RPMI8226 (cell line): ENCODE measurements at regions not wholly inside any gene's neighbourhood (a gene's known extent, or its start where the extent isn't known, plus 50 kb on each side); places are given as distances from the start of the nearest gene placed in this dataset.
A peak's percentile ranks its signal among the peaks of the same experiment; 100 is the strongest.
"Not testable (repeated sequence)": the region's sequence is repeated elsewhere in the genome, so short reads cannot be mapped to it uniquely, and the experiment has no call there.

ENCODE experiments used
- DNase-seq: peaks from one replicate; pipeline ENCODE4 v3.0.0-alpha.2; 2015

GRCh38 chr5:101326766-101327165, 423.7 kb upstream of the ST8SIA4 start:
- no peak for DNase-seq

- not testable (repeated sequence) for DNase-seq
Measured at GRCh38 chr5:101316401-101316800, 413.3 kb upstream of the ST8SIA4 start.

- no peak for DNase-seq
Measured at GRCh38 chr5:101306391-101307137, 403.5 kb upstream of the ST8SIA4 start.

- DNase-seq: no peak
Measured at GRCh38 chr5:101296477-101296876, 393.4 kb upstream of the ST8SIA4 start.

GRCh38 chr5:101292199-101292598, 389.1 kb upstream of the ST8SIA4 start:
- no peak for DNase-seq

- DNase-seq: not testable (repeated sequence)
Measured at GRCh38 chr5:101290761-101291160, 387.7 kb upstream of the ST8SIA4 start.

GRCh38 chr5:101288633-101289032, 385.6 kb upstream of the ST8SIA4 start:
- DNase-seq: peak; percentile 4

- DNase-seq: no peak
Measured at GRCh38 chr5:101284736-101285375, 381.8 kb upstream of the ST8SIA4 start.

GRCh38 chr5:101283938-101284337, 380.9 kb upstream of the ST8SIA4 start:
- not testable (repeated sequence) for DNase-seq

- DNase-seq: no peak
Measured at GRCh38 chr5:101278917-101279316, 375.8 kb upstream of the ST8SIA4 start.

- DNase-seq: no peak
Measured at GRCh38 chr5:101278011-101278687, 375.1 kb upstream of the ST8SIA4 start.

GRCh38 chr5:101271945-101272344, 368.9 kb upstream of the ST8SIA4 start:
- DNase-seq: no peak

- no peak for DNase-seq
Measured at GRCh38 chr5:101271416-101271815, 368.3 kb upstream of the ST8SIA4 start.

- DNase-seq: no peak
Measured at GRCh38 chr5:101260857-101261256, 357.8 kb upstream of the ST8SIA4 start.

GRCh38 chr5:101253096-101253495, 350.0 kb upstream of the ST8SIA4 start:
- DNase-seq: no peak

GRCh38 chr5:101244621-101245020, 341.5 kb upstream of the ST8SIA4 start:
- DNase-seq: no peak

GRCh38 chr5:101212942-101213514, 309.9 kb upstream of the ST8SIA4 start:
- no peak for DNase-seq

- no peak for DNase-seq
Measured at GRCh38 chr5:101206534-101206933, 303.5 kb upstream of the ST8SIA4 start.

- not testable (repeated sequence) for DNase-seq
Measured at GRCh38 chr5:101205065-101205464, 302.0 kb upstream of the ST8SIA4 start.

GRCh38 chr5:101180365-101180764, 277.3 kb upstream of the ST8SIA4 start:
- DNase-seq: not testable (repeated sequence)

- DNase-seq: no peak
Measured at GRCh38 chr5:101176605-101177004, 273.5 kb upstream of the ST8SIA4 start.

GRCh38 chr5:101174981-101175380, 271.9 kb upstream of the ST8SIA4 start:
- no peak for DNase-seq

- no peak for DNase-seq
Measured at GRCh38 chr5:101163088-101163487, 260.0 kb upstream of the ST8SIA4 start.

GRCh38 chr5:101160002-101160401, 256.9 kb upstream of the ST8SIA4 start:
- DNase-seq: no peak
